NCI-H69 (cell line): ENCODE measurements at regions not wholly inside any gene's neighbourhood (a gene's known extent, or its start where the extent isn't known, plus 50 kb on each side); places are given as distances from the start of the nearest gene placed in this dataset.
"Not testable (repeated sequence)": the region's sequence is repeated elsewhere in the genome, so short reads cannot be mapped to it uniquely, and the experiment has no call there.

Experiments used
- DNase-seq: peaks from one replicate; lab custom pipeline; 2025; lab: John Stamatoyannopoulos, UW

DNA sequence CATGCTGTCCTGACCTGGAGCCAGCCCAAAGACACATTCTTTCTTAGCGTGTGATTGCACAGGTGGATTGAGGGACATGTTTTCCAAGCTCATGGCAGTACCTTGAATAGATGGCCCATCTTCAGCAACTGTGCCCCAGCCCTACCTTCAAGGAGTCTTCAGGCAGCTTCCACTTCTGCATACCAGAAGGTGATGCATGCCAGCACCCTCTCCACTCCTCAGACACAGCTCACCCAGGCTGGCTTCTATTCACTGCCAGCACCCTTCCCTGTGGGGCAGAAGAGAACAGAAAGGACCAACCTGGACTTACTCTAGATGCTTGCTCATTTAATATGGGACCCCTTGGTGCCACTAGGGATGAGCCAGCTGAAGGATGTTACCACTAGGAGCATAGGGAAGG is 466.4 kb upstream of the ISX start:
- DNase-seq = no peak

GRCh38 chr22:34604312-34604711 is 461.6 kb upstream of the ISX start:
- DNase-seq = no peak

GRCh38 chr22:34608106-34608505 is 457.9 kb upstream of the ISX start:
- no peak for DNase-seq

DNA sequence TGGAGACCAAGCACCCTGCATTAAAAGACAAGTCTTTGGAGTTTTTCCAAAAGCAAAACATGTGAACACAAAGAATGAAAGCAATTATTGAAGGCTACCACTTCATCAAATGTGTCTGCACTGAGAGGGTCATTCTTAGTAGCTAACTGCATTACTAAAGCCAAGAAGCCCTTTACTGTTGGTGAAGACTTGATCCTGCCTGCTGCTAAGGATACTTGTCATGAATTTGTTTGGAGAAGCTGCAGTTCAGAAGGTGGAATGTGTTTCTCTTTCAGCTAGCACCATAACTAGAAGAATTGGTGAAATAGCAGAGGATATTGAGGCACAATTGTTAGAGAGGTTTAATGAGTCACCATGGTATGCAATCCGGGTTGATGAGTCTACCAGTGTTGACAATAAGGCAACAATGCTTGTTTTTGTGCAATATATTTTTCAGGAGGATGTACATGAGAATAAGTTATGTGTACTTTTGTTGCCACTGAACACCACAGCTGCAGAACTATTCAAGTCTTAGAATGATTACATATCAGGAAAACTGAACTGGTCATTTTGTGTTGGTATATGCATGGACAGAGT is 457.3 kb upstream of the ISX start:
- DNase-seq = no peak

- no peak for DNase-seq
Measured at GRCh38 chr22:34609646-34610045, 456.3 kb upstream of the ISX start.

DNA sequence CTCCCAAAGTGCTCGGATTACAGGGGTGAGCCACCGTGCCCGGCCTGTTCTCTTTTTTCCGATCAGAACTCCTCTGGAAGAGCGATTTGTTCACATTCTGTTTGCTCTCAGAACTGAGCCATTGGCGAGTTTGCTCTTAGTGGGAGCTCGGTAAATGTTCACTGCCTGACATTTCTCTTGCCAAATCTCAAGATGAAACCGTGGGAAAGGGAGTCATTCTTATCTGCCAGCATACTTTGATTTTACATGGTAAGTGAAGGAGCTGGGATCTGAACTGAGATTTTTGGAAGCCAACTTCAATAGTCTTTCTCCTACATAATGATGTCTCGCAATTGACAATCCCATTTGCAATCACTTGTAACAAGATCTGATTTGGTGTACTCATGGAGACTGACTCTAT is 445.8 kb upstream of the ISX start:
- DNase-seq = no peak

- no peak for DNase-seq
Measured at GRCh38 chr22:34620832-34621231, 445.1 kb upstream of the ISX start.

- DNase-seq = no peak
Measured at GRCh38 chr22:34622602-34623001, 443.4 kb upstream of the ISX start.

DNA sequence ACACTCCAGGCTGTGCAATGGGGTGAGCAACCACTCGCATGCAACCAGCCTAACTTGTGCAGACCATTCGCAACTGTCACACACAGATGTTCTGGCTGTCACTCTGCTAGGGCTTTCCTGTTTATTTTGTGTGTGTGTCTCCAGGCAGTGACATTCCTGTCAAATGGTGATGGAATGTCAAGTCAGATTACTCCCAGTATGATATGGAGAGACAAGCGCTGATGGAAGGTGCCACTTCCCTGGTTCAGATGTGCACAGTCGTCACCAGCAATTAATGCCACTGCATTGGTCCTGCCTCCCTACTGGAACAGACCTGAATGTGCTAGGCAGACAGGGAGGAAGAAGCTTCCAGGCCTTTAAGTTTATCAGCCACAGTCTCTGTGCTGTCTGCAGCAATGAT is 442.4 kb upstream of the ISX start:
- no peak for DNase-seq

DNA sequence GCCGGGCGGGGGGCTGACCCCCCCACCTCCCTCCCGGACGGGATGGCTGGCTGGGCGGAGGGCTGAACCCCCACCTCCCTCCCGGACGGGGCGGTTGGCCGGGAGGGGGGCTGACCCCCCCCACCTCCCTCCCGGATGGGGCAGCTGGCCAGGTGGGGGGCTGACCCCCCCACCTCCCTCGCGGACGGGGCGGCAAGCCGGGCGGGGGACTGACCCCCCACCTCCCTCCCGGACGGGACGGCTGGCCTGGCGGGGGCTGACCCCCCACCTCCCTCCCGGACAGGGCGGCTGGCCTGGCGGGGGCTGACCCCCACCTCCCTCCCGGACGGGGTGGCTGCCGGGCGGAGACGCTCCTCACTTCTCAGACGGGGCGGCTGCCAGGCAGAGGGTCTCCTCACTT is 440.1 kb upstream of the ISX start:
- DNase-seq = not testable (repeated sequence)

GRCh38 chr22:34638128-34638527 is 427.8 kb upstream of the ISX start:
- DNase-seq = peak; percentile 34

GRCh38 chr22:34639911-34640310 is 426.0 kb upstream of the ISX start:
- no peak for DNase-seq

DNA sequence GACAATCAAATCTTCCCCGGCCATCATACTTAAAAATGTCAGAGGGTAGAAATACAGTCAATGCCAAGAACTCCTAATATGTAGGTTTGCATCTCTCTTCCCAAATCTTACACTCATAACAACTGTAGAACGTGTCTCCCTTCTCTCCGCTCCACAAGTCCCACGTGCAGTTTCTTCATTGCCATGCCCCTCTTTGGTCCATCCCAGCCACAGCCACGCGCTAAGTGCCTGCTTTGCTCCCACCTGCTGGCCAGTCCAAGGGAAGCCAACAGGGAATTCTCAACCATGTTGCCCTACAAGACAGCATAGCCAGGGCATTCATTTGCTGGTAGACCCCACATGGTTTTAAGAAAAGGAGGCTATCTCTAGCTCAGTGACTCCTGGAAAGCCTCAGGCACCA is 420.6 kb upstream of the ISX start:
- peak; percentile 8 for DNase-seq

- DNase-seq = no peak
Measured at GRCh38 chr22:34669001-34669400, 397.0 kb upstream of the ISX start.

GRCh38 chr22:34683031-34683430 is 382.9 kb upstream of the ISX start:
- DNase-seq = peak; percentile 13

DNA sequence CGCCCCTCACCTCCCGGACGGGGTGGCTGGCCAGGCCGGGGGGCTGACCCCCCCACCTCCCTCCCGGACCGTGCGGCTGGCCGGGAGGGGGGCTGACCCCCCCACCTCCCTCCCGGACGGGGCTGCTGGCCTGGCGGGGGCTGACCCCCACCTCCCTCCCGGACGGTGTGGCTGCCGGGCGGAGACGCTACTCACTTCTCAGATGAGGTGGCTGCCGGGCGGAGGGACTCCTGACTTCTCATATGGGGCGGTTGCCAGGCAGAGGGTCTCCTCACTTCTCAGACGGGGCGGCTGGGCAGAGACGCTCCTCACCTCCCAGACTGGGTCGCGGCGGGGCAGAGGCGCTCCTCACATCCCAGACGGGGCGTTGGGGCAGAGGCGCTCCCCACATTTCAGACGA is 381.7 kb upstream of the ISX start:
- not testable (repeated sequence) for DNase-seq

- peak; percentile 21 for DNase-seq
Measured at GRCh38 chr22:34687116-34687515, 378.8 kb upstream of the ISX start.

DNA sequence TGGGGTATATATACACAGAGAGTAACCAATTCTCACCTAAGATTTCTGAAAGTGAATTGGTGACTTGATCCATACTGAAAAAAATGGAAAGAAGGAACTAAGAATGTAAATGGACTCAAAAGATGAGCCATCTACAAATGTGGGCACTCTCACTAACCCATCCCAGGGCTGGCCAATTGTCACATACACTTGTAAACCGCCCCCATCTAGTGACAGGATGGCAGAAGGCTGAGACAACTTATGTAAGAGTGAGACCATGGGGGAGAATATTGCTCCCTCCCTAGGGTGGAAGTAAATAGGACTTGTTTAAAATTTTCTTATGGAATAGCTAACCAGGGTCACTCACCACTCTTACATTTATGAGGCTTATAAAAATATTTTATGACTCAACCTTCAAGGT is 377.1 kb upstream of the ISX start:
- DNase-seq = no peak

GRCh38 chr22:34696557-34696956 is 369.4 kb upstream of the ISX start:
- no peak for DNase-seq

GRCh38 chr22:34702279-34702678 is 363.7 kb upstream of the ISX start:
- DNase-seq = peak; percentile 61

GRCh38 chr22:34709641-34710040 is 356.3 kb upstream of the ISX start:
- no peak for DNase-seq

DNA sequence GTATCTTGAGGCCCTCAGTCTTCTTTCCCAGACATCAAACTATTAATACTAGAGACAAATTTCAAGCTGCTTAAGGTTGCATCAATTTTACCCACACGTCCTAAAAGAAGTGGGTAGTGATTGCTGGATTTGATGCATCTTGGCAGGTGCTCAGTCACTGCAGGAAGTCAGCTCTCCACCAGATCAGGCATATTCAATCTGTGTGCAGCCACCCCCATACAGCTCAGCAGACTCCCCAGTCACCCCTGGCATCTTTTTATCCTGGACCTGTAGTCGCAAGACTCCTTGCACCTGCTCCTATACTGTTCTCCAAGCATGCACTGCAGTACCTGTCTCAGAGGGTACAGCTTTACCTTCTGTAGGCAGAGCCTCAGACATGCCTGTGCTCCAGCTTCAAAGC is 343.1 kb upstream of the ISX start:
- DNase-seq = no peak

DNA sequence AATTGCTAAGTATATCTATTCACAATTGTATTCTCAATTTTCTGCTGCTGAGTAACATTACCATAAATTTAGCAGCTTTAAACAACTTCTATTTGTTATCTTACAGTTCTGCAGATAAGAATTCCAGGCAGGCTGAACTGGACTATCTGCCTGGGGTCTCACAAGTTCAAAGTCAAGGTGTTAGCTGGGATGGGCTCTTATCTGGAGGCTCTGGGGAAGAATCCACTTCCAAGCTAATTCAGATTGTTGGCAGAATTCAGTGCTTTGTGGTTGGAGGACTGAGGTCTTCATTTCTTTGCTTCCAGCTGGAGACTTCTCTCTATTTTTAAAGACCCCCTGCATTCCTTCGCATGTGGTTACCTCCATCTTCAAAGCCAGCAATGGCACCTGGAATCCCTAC is 329.9 kb upstream of the ISX start:
- no peak for DNase-seq

GRCh38 chr22:34738661-34739400 is 327.1 kb upstream of the ISX start:
- no peak for DNase-seq
